HG03432 (cell line): ENCODE measurements at regions not wholly inside any gene's neighbourhood (a gene's known extent, or its start where the extent isn't known, plus 50 kb on each side); places are given as distances from the start of the nearest gene placed in this dataset.
"Not testable (repeated sequence)": the region's sequence is repeated elsewhere in the genome, so short reads cannot be mapped to it uniquely, and the experiment has no call there.

Experiments used
- ATAC-seq: cut with Tn5 transposase; IDR thresholded peaks from one replicate; pipeline ENCODE4 v1.9.1; 2021; ENCODE audit warnings: mild to moderate bottlenecking, moderate library complexity; ENCODE audit not compliant: unreplicated experiment

GRCh38 chr4:152073351-152074087, 312.7 kb upstream of the GATB start:
- no peak for ATAC-seq

GRCh38 chr4:152072906-152073305, 312.1 kb upstream of the GATB start:
- ATAC-seq, result no peak

DNA sequence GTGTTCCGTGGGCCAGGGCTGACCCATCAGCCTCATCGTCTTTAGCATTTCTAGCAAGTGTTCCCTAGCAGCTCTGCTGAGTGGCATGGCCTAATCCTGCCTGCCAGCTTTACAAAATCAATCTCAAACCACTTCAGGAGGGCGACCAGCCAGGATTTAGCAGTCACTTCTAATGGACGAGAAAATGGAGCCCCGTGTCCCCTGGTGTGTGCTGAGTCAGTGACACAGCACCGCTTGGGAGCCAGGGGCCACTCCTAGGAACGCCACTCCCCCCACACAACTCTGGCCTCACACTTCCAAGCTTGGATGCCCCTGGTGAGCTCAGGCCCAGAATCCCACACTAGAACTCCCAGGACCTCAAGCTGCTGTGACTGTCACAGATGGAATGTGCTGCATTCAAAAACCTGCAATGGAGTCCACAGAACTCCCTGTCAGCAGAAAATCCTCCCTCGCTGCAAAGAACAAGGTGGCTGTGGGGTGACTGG, 311.2 kb upstream of the GATB start:
- ATAC-seq, result no peak

DNA sequence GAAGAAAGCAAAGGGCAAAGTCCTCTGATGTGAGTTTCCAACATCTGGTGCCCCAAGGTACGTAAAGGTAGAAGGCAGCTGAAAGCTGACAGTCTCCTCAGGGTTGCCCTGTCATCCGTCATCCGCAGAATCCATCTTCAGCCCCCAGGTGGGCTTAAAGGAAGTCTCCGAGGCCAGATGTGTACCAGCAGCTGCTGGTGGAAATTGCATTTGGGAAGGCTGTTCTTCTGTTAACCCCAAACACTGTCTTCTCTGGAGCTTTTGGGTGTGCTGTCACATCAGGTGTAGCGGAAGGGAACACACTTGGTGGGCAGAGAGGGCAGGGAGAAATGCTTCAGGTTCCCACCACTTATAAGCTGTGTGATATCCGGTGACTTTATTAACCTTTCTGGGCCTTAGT, 310.0 kb upstream of the GATB start:
- ATAC-seq, result no peak

DNA sequence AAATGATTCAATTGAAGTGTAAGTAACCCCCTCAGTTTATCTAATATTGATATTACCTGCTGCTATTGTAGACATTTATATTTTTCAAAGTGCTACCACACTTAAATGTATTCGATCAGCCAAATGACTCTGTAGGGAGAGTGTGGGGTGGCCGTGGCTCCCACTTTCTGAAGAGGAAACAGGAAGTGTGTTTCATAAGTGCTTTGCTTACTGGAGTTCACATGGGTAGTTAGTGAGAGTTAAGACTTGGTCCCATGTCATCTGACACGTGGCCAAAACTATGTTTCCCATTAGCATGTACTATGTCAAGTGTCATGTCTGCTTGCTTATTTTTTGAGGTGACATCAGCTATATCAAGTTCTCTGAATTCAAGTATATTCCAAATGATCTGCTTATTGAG, 308.1 kb upstream of the GATB start:
- ATAC-seq, result no peak

DNA sequence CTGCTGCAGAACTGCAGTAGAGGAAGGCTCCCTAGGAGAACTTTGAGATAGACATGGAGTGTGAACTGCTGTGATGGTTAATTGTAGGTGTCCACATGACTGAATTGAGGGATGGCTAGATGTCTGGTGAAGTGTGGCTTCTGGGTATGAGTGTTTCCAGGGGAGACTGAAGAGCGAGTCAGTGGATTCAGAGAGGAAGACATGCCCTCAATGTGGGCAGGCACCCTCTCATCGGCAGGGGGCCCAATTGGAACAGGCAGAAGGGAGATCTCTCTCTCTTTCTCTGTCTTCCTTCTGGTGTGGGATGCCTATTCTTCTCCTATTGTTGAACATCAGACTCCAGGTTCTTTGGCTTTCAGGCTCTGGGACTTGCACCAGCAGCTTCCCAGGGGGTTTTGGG, 304.7 kb upstream of the GATB start:
- ATAC-seq, result no peak

DNA sequence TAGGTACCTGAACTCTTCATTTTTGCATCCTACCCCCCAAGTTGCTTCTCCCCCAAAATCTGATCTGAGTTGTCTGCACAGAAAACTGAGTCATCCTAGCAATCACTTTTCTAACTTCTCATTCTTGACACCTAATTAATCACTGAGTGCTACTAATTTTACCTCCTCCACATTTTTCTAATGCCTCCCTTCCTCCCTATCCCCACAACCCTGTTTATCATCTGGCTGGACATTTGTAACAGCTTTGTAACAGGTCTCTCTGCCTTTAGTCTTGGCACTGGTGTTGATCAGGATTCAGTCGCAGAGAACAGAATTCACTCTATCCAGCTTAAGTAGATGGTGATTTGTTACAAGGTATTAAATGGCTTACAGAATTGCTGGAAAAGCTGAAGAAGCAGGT, 303.9 kb upstream of the GATB start:
- no peak for ATAC-seq

DNA sequence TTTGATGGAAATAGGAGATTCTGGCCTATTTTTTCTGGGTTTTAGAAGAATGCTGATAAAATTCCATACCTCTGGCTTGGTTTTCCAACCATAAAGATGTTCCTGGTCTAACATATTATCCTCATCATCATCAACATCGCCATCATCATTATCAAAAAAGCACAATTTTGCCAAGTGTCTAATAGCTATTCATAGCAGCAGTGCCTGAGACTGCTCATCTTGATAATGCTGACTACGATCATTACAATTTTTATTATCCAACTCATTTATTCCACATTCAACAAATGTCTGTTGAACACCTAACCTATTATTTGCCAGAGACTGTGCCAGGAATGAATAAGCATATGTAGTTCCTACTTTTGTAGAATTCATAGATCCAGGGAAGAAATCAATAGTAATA, 303.5 kb upstream of the GATB start:
- ATAC-seq, result no peak

GRCh38 chr4:152063621-152064240, 302.9 kb upstream of the GATB start:
- no peak for ATAC-seq

- no peak for ATAC-seq
These were observed 302.3 kb upstream of the GATB start for GRCh38 chr4:152062936-152063620.

- ATAC-seq, result no peak
These were observed 293.9 kb upstream of the GATB start for GRCh38 chr4:152054731-152055130.

GRCh38 chr4:152052451-152053057, 291.7 kb upstream of the GATB start:
- peak; percentile 55 for ATAC-seq

DNA sequence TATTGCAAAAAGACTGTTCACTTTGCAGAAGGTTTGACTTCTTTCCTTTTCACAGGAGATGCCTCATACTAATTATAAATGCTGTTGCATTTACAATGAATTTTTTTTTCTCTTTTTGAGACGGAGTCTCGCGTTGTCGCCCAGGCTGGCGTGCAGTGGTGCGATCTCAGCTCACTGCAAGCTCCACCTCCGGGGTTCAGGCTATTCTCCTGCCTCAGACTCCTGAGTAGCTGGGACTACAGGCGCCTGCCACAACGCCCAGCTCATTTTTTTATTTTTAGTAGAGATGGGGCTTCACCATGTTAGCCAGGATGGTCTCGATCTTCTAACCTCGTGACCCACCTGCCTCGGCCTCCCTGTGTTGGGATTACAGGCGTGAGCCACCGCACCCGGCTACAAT, 290.5 kb upstream of the GATB start:
- ATAC-seq, result not testable (repeated sequence)

DNA sequence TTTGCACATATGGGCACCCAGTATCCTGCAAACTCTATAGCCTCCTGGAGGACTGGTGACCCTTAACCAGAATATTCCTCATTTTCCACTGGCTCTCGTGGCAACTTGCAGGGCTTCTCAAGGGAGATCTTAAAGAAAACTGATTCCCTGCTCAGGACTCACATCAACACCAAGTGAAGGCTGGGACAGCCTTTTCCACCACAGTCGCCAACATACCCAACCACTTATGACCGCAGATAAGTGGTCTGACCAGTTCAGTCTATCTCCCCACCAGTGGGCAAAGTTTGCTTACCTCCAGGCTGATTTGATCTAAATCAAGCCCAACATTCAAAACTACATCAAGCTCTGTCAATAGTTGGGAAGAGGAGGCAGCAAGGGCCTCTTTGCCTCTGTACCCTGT, 289.3 kb upstream of the GATB start:
- ATAC-seq, result no peak

GRCh38 chr4:152047451-152047850, 286.6 kb upstream of the GATB start:
- no peak for ATAC-seq

- ATAC-seq, result peak; percentile 74
These were observed 285.2 kb upstream of the GATB start for GRCh38 chr4:152045807-152046571.

- ATAC-seq, result peak; percentile 49
These were observed 284.6 kb upstream of the GATB start for GRCh38 chr4:152045449-152045806.

DNA sequence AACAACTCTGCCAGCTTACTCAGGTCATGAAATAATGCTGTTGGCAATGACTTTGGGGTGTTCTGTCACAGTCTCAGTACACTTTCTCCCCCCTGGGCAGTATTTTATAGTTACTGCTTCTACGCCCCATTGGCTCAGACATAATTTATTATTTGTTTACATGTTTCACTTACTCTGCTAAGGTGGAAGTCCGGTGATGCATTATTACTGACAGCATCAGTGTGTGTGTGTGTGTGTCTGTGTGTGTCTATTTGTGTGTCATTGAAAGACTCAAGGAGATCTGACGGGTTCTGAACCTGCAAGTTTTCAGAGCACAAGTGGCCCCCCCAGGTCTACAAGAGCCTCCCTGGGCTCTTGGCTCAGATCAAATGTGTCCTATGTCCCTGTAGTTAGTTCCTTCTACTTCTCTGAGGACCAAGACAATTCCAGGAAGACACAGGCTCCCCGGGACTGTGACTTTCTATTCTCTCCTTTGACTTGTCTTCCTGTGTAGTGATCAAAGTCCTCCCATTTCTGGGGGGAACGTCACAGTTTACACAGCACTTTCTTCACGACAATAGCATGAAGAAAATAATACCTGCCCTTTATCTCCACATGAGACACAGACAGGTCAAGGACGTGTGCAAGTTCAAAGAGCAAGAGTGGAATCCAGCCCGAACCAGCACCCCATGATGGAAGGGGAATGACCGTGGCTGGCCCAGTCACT, 283.7 kb upstream of the GATB start:
- ATAC-seq, result no peak

DNA sequence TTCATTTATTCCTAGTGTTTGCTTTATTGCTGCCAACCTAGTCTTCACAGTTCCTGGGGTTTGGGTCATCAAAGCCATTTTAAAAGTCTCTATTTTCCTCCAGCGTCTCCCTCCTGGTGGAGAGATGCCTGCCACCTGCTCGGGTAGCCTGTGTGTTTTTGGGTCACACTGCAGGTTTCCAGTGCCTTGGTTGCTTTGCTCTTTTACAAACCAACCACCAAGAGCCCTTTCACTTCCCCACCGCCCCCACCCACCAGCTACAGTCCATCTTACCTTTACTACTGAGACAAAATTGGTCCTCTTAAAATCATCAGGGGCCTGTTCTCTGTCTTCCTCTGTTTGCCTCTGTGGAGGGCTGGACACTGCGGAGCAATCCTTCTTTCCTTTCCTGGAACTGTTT, 280.5 kb upstream of the GATB start:
- ATAC-seq, result no peak

DNA sequence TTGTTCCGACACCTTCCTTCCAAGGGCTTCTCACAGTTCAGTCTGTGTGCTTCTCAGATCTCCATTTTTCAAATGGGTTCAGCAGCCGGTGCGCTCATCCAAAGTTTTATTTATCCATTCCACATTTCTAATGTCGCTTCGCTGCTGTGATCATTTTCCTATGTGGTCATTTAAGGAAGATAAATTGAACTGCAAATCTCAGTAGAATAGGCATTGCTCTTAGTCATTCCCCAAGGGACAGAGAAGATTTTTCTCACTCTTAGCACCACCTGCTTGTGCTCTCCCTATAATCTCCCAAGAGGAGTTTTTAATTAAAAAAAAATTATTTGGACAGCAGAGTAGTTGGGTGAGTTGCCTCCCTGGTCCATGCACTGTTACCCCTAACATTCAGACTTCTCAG, 278.9 kb upstream of the GATB start:
- ATAC-seq, result no peak
